Activated CD4-positive, alpha-beta memory T cell treated with anti-CD3 and anti-CD28 coated beads for 36 hours (primary cell): ENCODE measurements at regions not wholly inside any gene's neighbourhood (a gene's known extent, or its start where the extent isn't known, plus 50 kb on each side); places are given as distances from the start of the nearest gene placed in this dataset.

Experiments used
- CTCF ChIA-PET: fragments of 350-600 bp; sonication (Branson Sonifier 250); formaldehyde crosslinking; loops from one replicate; lab custom pipeline; 2021; ENCODE audit warnings: antibody characterized with exemption, inconsistent platforms; lab: Charles Lee
- POLR2A ChIA-PET: fragments of 350-600 bp; sonication (Branson Sonifier 250); formaldehyde crosslinking; loops from one replicate; lab custom pipeline; 2021; ENCODE audit warnings: antibody characterized with exemption; lab: Charles Lee
- DNase-seq: peaks from one replicate; pipeline ENCODE4 v3.0.0-alpha.2; 2020
- H3K27ac Mint-ChIP-seq: one replicate; pipeline ENCODE4 v1.8.0; 2021; ENCODE audit warnings: mixed read lengths
- H3K27me3 Mint-ChIP-seq: one replicate; pipeline ENCODE4 v1.8.0; 2021; ENCODE audit warnings: mixed read lengths
- H3K36me3 Mint-ChIP-seq: one replicate; pipeline ENCODE4 v1.8.0; 2021; ENCODE audit warnings: mixed read lengths
- H3K4me1 Mint-ChIP-seq: one replicate; pipeline ENCODE4 v1.8.0; 2021; ENCODE audit warnings: low read depth, mixed read lengths
- H3K4me3 Mint-ChIP-seq: one replicate; pipeline ENCODE4 v1.8.0; 2021; ENCODE audit warnings: mild to moderate bottlenecking, mixed read lengths
- H3K9me3 Mint-ChIP-seq: one replicate; pipeline ENCODE4 v1.8.0; 2021; ENCODE audit warnings: mixed read lengths
- intact Hi-C: fragments of 100-400 bp; cut with micrococcal nuclease; formaldehyde crosslinking; loops from one replicate; pipeline ENCODE4 v1.15.1; 2023

DNA sequence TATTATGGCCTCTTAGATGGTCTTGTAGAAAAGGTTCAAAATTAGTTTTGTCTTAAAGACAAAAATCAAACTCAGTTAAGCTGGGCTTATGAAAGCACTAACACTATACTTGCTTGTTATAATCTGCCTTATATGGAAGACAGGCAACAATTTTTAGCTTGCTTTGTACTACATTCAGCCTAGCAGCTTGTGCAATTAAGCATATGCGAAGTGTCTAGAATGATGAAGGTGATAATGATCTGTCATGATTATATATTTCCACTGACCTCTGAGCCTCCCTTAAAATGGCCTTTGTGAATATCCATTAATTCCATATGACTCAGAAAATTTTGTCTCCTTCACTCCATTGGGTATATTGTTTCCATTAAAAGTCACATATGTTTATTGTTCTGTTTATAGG is 834.9 kb downstream of the OLFM4 start:
- H3K9me3 Mint-ChIP-seq = peaks cover 8% of the 10 kb centered on the region
- no peaks in the 10 kb centered on the region for H3K4me1 Mint-ChIP-seq
- no peaks in the 10 kb centered on the region for H3K27me3 Mint-ChIP-seq
- CTCF ChIA-PET = no interaction called here
- H3K4me3 Mint-ChIP-seq = no peak overlapping the region
- H3K27ac Mint-ChIP-seq = no peak overlapping the region
- POLR2A ChIA-PET = no interaction called here
- no peak for DNase-seq
- H3K36me3 Mint-ChIP-seq = no peaks in the 10 kb centered on the region
- intact Hi-C loops = no loop called here

- DNase-seq = no peak
- Mint-ChIP-seq H3K4me1 (no peaks in the 10 kb centered on the region), H3K9me3 (peaks cover 9% of the 10 kb centered on the region), H3K36me3 (no peaks in the 10 kb centered on the region), H3K27ac (no peak overlapping the region), H3K4me3 (no peak overlapping the region), H3K27me3 (no peaks in the 10 kb centered on the region)
- intact Hi-C loops = no loop called here
- ChIA-PET POLR2A (no interaction called here), CTCF (no interaction called here)
These were observed 844.9 kb downstream of the OLFM4 start for GRCh38 chr13:53873558-53873957.

DNA sequence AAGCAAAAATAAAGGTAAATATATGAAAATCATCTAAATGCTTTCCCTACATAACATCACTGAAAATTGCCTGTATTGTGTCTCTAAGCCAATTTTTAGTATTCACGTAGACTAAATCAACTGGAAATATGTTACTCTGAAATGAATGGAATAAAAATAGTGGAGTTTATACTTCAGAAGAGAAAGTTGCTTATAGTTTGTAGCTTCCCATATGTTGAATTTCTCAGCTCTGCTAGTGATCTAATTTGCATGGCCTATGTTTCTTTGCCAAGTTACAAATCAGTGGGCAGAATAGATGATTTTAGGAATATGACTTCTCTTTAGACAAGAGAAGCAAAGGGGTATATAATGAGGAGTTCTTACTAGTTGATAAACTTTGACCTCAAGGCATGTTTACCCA is 850.2 kb downstream of the OLFM4 start:
- H3K36me3 Mint-ChIP-seq = no peaks in the 10 kb centered on the region
- DNase-seq = no peak
- ChIA-PET POLR2A (no interaction called here), CTCF (no interaction called here)
- intact Hi-C loops = no loop called here
- no peaks in the 10 kb centered on the region for H3K4me1 Mint-ChIP-seq
- H3K27me3 Mint-ChIP-seq = no peaks in the 10 kb centered on the region
- H3K4me3 Mint-ChIP-seq = no peak overlapping the region
- peaks cover 12% of the 10 kb centered on the region for H3K9me3 Mint-ChIP-seq
- no peak overlapping the region for H3K27ac Mint-ChIP-seq

DNA sequence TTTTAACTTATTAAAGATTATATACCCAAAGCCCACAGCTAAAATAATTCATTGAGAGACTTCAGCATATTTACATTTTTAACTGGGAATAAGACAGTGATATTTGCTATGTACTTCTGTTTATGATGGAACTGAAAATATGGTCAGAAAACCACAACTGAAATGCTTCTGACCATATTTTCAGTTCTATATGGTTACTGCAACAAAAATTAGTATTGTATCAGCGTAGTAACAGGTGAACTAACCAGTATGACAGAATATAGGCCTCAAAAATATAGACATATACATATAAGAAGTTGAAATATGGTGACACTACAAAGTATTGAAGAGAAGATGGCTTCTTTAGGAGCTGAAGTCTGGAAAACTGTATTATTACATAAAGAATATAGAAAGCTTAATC is 857.4 kb downstream of the OLFM4 start:
- ChIA-PET CTCF (no interaction called here), POLR2A (no interaction called here)
- intact Hi-C loops = no loop called here
- H3K4me3 Mint-ChIP-seq = no peak overlapping the region
- H3K27me3 Mint-ChIP-seq = no peaks in the 10 kb centered on the region
- no peaks in the 10 kb centered on the region for H3K9me3 Mint-ChIP-seq
- no peak overlapping the region for H3K27ac Mint-ChIP-seq
- no peaks in the 10 kb centered on the region for H3K4me1 Mint-ChIP-seq
- no peaks in the 10 kb centered on the region for H3K36me3 Mint-ChIP-seq
- no peak for DNase-seq

GRCh38 chr13:53890696-53891095 is 862.1 kb downstream of the OLFM4 start:
- Mint-ChIP-seq H3K4me3 (no peak overlapping the region), H3K27ac (no peak overlapping the region), H3K4me1 (no peaks in the 10 kb centered on the region), H3K27me3 (no peaks in the 10 kb centered on the region), H3K9me3 (no peaks in the 10 kb centered on the region), H3K36me3 (no peaks in the 10 kb centered on the region)
- ChIA-PET POLR2A (no interaction called here), CTCF (no interaction called here)
- no peak for DNase-seq
- intact Hi-C loops = no loop called here

DNA sequence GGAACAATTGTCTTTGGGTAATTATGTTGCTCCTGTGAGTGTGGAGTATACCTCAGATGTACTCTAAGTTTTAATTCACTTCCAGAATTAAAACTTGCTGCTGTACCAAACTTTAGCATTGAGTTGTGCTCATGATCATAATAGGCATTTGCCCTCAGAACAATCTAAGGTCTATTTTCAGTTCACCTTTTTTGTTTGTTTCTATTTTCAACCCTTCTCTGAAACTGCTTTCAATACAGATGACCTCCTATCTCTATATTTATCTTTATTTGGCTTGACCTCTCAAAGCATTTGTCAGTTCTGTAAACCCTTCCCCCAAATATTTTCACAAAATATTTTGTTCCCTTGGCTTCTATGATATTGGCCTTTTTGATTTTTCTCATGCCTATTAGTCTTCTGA is 873.0 kb downstream of the OLFM4 start:
- peaks cover 12% of the 10 kb centered on the region for H3K9me3 Mint-ChIP-seq
- POLR2A ChIA-PET = no interaction called here
- H3K27ac Mint-ChIP-seq = no peak overlapping the region
- no peaks in the 10 kb centered on the region for H3K27me3 Mint-ChIP-seq
- H3K4me3 Mint-ChIP-seq = no peak overlapping the region
- CTCF ChIA-PET = no interaction called here
- no peak for DNase-seq
- no peaks in the 10 kb centered on the region for H3K4me1 Mint-ChIP-seq
- no peaks in the 10 kb centered on the region for H3K36me3 Mint-ChIP-seq
- intact Hi-C loops = no loop called here

DNA sequence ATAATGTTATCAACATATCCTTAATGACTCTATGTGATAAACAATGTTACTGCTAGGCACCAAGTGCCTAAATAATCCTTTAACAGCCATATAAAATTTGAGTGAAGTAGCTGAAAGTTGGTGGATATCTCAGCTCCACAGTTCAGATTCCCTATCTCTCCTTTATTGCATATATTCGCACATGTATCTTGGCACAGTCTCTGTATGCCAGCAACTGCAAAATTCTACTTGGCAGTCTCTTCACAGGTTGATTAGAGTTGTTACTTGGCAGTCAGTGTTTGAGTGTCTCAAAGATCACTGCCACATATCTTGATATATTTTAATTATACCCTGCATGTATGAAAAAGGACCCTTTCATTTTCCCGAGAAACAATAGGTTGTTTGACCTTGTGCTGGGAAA is 879.3 kb downstream of the OLFM4 start:
- CTCF ChIA-PET = no interaction called here
- Mint-ChIP-seq H3K27ac (no peak overlapping the region), H3K4me1 (no peaks in the 10 kb centered on the region), H3K27me3 (no peaks in the 10 kb centered on the region), H3K9me3 (peaks cover 3% of the 10 kb centered on the region), H3K4me3 (no peak overlapping the region), H3K36me3 (no peaks in the 10 kb centered on the region)
- DNase-seq = no peak
- POLR2A ChIA-PET = no interaction called here
- intact Hi-C loops = no loop called here

DNA sequence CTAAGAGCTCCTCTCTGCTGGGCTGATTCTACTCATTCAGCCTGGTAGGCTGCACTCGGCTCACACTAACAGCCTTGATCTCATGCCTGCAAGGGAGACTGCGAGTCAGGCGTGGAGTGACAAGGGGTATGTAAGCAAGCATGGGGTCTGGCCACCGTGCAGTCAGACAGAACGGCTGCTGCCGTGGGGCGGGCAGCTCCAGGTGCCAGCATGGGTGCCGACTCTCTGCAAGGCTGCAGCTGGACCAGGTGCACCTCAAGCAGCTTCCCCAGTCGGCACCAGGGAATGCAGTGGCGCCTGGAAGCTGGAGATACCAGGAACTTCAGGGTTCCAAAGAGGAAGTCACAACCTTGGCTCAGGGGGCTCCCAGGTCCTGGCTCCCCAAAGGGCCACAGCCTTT is 892.3 kb downstream of the OLFM4 start:
- ChIA-PET POLR2A (no interaction called here), CTCF (interaction anchor here (0.6 kb wide), 1 partner anchor 34 kb away, joined by 3 read pairs; no protein-coding TSS in a partner anchor)
- H3K4me1 Mint-ChIP-seq = no peaks in the 10 kb centered on the region
- peaks cover 8% of the 10 kb centered on the region for H3K9me3 Mint-ChIP-seq
- no peaks in the 10 kb centered on the region for H3K36me3 Mint-ChIP-seq
- intact Hi-C loops = no loop called here
- DNase-seq = no peak
- H3K27ac Mint-ChIP-seq = no peak overlapping the region
- no peak overlapping the region for H3K4me3 Mint-ChIP-seq
- no peaks in the 10 kb centered on the region for H3K27me3 Mint-ChIP-seq

- H3K4me3 Mint-ChIP-seq = no peak overlapping the region
These were observed 892.9 kb downstream of the OLFM4 start for GRCh38 chr13:53921473-53921872.

DNA sequence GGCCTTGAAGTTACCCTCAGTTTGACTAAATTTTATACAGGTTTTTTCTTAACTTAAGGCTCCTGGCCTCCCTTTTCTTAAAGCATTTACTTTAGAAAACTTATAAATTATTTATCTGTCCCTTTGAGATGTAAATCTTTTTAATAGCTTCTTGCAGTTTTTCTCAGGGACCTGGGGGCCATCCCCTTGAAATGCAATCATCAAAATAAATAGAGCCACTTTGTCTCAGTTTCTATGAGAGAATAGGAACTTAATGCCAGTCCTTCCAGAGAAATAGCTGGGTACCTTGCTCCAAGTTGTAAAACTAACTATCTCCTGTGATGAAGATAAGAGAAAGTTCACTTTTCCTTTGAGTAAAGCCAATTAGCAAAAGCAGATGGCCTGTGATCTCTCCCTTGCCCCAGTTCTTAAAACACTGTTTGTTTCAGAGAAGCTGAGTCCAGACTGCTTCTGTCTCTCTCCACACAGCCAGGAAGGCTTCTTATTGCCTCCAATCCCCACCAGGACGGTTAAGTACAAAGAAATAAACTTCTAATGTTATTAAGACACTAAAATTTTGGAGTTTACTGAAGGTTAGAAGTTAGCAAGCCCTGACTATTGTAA is 913.1 kb downstream of the OLFM4 start:
- CTCF ChIA-PET = no interaction called here
- H3K4me3 Mint-ChIP-seq = no peak overlapping the region
- H3K27ac Mint-ChIP-seq = no peak overlapping the region
- POLR2A ChIA-PET = no interaction called here
- DNase-seq = no peak
- no peaks in the 10 kb centered on the region for H3K36me3 Mint-ChIP-seq
- peaks cover 10% of the 10 kb centered on the region for H3K9me3 Mint-ChIP-seq
- intact Hi-C loops = no loop called here
- no peaks in the 10 kb centered on the region for H3K4me1 Mint-ChIP-seq
- no peaks in the 10 kb centered on the region for H3K27me3 Mint-ChIP-seq

More at GRCh38 chr13:53921473-53921872, 892.9 kb downstream of the OLFM4 start:
- no peaks in the 10 kb centered on the region for H3K4me1 Mint-ChIP-seq
- no peak overlapping the region for H3K27ac Mint-ChIP-seq
- no peaks in the 10 kb centered on the region for H3K27me3 Mint-ChIP-seq
- H3K36me3 Mint-ChIP-seq = no peaks in the 10 kb centered on the region
- peaks cover 8% of the 10 kb centered on the region for H3K9me3 Mint-ChIP-seq
- ChIA-PET CTCF (no interaction called here), POLR2A (no interaction called here)
- intact Hi-C loops = no loop called here
- no peak for DNase-seq

GRCh38 chr13:53946500-53946899 is 917.9 kb downstream of the OLFM4 start:
- H3K27me3 Mint-ChIP-seq = no peaks in the 10 kb centered on the region
- POLR2A ChIA-PET = no interaction called here
- CTCF ChIA-PET = no interaction called here
- H3K27ac Mint-ChIP-seq = no peak overlapping the region
- no peaks in the 10 kb centered on the region for H3K4me1 Mint-ChIP-seq
- no peak for DNase-seq
- peaks cover 16% of the 10 kb centered on the region for H3K9me3 Mint-ChIP-seq
- no peaks in the 10 kb centered on the region for H3K36me3 Mint-ChIP-seq
- intact Hi-C loops = no loop called here
- H3K4me3 Mint-ChIP-seq = no peak overlapping the region

GRCh38 chr13:53953183-53953582 is 924.6 kb downstream of the OLFM4 start:
- POLR2A ChIA-PET = no interaction called here

More at GRCh38 chr13:53953183-53953582, 924.6 kb downstream of the OLFM4 start:
- Mint-ChIP-seq H3K4me1 (no peaks in the 10 kb centered on the region), H3K36me3 (no peaks in the 10 kb centered on the region), H3K27me3 (no peaks in the 10 kb centered on the region), H3K27ac (no peak overlapping the region), H3K9me3 (peaks cover 6% of the 10 kb centered on the region), H3K4me3 (no peak overlapping the region)
- intact Hi-C loops = no loop called here
- CTCF ChIA-PET = no interaction called here
- DNase-seq = no peak
